ENCODE measurements at regions not wholly inside any gene's neighbourhood (a gene's known extent, or its start where the extent isn't known, plus 50 kb on each side); places are given as distances from the start of the nearest gene placed in this dataset.

DNA sequence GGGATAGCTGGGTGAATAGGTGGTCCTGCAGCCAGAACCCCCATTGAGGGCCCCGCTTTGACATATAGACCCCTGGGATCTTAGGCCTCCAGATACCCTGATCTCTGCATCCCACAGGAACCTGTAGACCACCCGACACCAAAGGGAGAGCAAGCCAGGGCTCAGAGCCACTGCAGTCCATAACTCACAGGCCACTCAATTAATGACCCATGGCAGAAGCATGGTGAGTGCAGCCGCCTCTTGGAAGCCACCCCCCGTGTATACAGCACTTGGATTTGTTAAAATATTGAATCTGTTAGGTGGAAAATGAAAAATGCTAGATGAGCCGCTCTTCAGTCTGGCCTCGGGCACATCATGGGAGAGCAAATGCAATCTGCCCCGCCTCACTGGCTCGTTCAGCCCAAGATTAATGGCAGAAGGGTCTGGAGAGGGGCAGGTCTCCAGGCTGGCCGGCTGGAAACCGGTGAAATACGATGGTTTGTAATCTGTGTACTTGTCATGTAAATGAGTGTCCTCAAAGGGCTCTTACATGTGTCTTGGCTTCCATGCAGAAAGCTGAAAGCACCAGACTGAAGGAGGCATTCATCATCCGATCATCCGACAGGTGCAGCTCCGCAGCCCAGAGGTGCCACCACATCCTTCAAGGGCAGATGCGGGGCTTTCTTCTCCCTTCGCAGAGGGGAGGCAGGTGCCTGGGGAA, 111.3 kb downstream of the OLFM1 start:
- no peaks in the 10 kb centered on the region for H3K4me1 ChIP-seq
- no peak for ATAC-seq
- H3K4me3 ChIP-seq = no peak overlapping the region
- TF ChIP-seq POLR2A (IDR thresholded peaks at IDR 0.05) (no peak), CTCF (IDR thresholded peaks at IDR 0.05 in 4 of 5, conservative IDR thresholded peaks at IDR 0.05 in 1 of 5) (no peak)
- H3K36me3 ChIP-seq = no peaks in the 10 kb centered on the region
- in situ Hi-C loops (cut with MboI; ENCODE audit: low sequenced_read_pairs in 4 of 4) = no loop called here
- DNase-seq = no peak
- intact Hi-C loops (cut with DNase I; ENCODE audit: low total_unique reads) = no loop called here
- peaks cover 22 to 29% (median 25%) of the 10 kb centered on the region in 3 donors for H3K27me3 ChIP-seq
- H3K27ac ChIP-seq = no peak overlapping the region
- no peaks in the 10 kb centered on the region for H3K9me3 ChIP-seq

GRCh38 chr9:135199489-135199888, 112.0 kb downstream of the OLFM1 start:
- no peak overlapping the region for H3K4me3 ChIP-seq
- H3K9me3 ChIP-seq = no peaks in the 10 kb centered on the region
- DNase-seq = no peak
- H3K36me3 ChIP-seq = no peaks in the 10 kb centered on the region
- in situ Hi-C loops (cut with MboI; ENCODE audit: low sequenced_read_pairs in 4 of 4) (no loop called here), intact Hi-C loops (cut with DNase I; ENCODE audit: low total_unique reads) (no loop called here)
- H3K27me3 ChIP-seq = peaks cover 15 to 22% (median 18%) of the 10 kb centered on the region in 3 donors
- no peak for ATAC-seq
- no peaks in the 10 kb centered on the region for H3K4me1 ChIP-seq
- no peak overlapping the region for H3K27ac ChIP-seq
- TF ChIP-seq CTCF (IDR thresholded peaks at IDR 0.05 in 4 of 5, conservative IDR thresholded peaks at IDR 0.05 in 1 of 5) (no peak), POLR2A (IDR thresholded peaks at IDR 0.05) (no peak)

DNA sequence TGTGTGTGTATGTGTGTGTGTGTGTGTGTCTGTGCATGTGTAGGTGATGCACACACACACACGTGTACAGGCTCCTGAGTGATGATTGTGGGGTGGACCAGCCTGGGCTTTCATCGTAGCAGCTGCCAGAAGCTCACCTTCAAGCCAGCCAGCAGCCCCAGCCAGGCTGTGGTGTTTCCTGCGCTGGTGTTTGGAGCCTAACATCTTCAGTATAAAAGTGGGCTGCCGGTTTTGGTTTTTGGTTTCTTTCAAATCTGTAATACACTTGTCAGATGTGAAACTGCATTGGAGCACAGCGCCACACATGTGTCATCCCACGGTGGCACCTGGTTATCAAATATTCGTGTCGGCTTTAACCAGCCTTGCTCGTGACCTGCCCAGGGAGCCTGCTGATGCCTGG, 114.2 kb downstream of the OLFM1 start:
- H3K4me1 ChIP-seq = no peaks in the 10 kb centered on the region
- in situ Hi-C loops (cut with MboI; ENCODE audit: low sequenced_read_pairs in 4 of 4) (no loop called here), intact Hi-C loops (cut with DNase I; ENCODE audit: low total_unique reads) (no loop called here)
- DNase-seq = no peak
- no peaks in the 10 kb centered on the region for H3K9me3 ChIP-seq
- H3K27ac ChIP-seq = no peak overlapping the region
- no peak for TF ChIP-seq POLR2A (IDR thresholded peaks at IDR 0.05)
- no peak for TF ChIP-seq CTCF (IDR thresholded peaks at IDR 0.05 in 4 of 5, conservative IDR thresholded peaks at IDR 0.05 in 1 of 5)
- peaks cover 10 to 14% (median 12%) of the 10 kb centered on the region in 3 donors for H3K27me3 ChIP-seq
- ATAC-seq = no peak
- no peak overlapping the region for H3K4me3 ChIP-seq
- no peaks in the 10 kb centered on the region for H3K36me3 ChIP-seq

GRCh38 chr9:135204177-135204576, 116.7 kb downstream of the OLFM1 start:
- H3K4me1 ChIP-seq = no peaks in the 10 kb centered on the region
- no peak for DNase-seq
- TF ChIP-seq POLR2A (IDR thresholded peaks at IDR 0.05) (no peak), CTCF (IDR thresholded peaks at IDR 0.05 in 4 of 5, conservative IDR thresholded peaks at IDR 0.05 in 1 of 5) (no peak)
- no peak overlapping the region for H3K27ac ChIP-seq
- in situ Hi-C loops (cut with MboI; ENCODE audit: low sequenced_read_pairs in 4 of 4) (no loop called here), intact Hi-C loops (cut with DNase I; ENCODE audit: low total_unique reads) (no loop called here)
- H3K4me3 ChIP-seq = no peak overlapping the region
- peaks cover 0 to 5% (median 0%) of the 10 kb centered on the region in 3 donors for H3K27me3 ChIP-seq
- no peaks in the 10 kb centered on the region for H3K36me3 ChIP-seq
- ATAC-seq = no peak
- no peaks in the 10 kb centered on the region for H3K9me3 ChIP-seq

DNA sequence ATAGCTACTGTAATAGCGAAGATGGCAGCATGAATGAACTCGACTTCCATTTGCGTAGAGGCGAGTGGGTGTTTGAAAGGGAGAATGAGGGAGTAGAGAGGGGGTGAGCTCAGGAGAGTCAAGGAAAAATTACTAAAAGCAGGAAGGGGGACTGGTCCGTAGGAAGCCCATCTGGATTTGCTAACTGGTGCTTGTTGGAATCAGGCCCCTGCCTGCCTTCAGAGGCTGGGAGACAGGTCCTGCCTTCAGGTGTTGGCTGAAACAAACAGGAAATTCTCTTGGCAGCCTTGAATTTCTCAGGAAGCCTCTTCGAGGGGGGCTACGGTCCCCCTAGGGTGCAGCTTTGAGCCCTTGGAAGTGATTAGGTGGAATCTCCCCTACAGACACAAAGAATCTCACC, 121.7 kb downstream of the OLFM1 start:
- H3K36me3 ChIP-seq = no peaks in the 10 kb centered on the region
- no peaks in the 10 kb centered on the region for H3K4me1 ChIP-seq
- no peak overlapping the region for H3K4me3 ChIP-seq
- peaks cover 0 to 8% (median 0%) of the 10 kb centered on the region in 3 donors for H3K9me3 ChIP-seq
- no peak for ATAC-seq
- H3K27me3 ChIP-seq = peaks cover 0 to 14% (median 11%) of the 10 kb centered on the region in 3 donors
- in situ Hi-C loops (cut with MboI; ENCODE audit: low sequenced_read_pairs in 4 of 4) (no loop called here), intact Hi-C loops (cut with DNase I; ENCODE audit: low total_unique reads) (no loop called here)
- H3K27ac ChIP-seq = no peak overlapping the region
- no peak for DNase-seq
- no peak for TF ChIP-seq POLR2A (IDR thresholded peaks at IDR 0.05)
- TF ChIP-seq CTCF (IDR thresholded peaks at IDR 0.05 in 4 of 5, conservative IDR thresholded peaks at IDR 0.05 in 1 of 5) = no peak

Data from gastrocnemius medialis (tissue), 4 donors.